GM12865 (cell line): ENCODE measurements at regions not wholly inside any gene's neighbourhood (a gene's known extent, or its start where the extent isn't known, plus 50 kb on each side); places are given as distances from the start of the nearest gene placed in this dataset.

Experiments used
- DNase-seq: peaks from one replicate; pipeline ENCODE4 v3.0.0; 2010; ENCODE audit warnings: low read depth
- H3K4me3 ChIP-seq: 2 replicates; pipeline ENCODE4 v1.5.1; 2011; ENCODE audit warnings: mild to moderate bottlenecking, low read depth, low read length, control low read depth
- CTCF ChIP-seq: IDR thresholded peaks from 2 replicates; pipeline ENCODE4 v1.5.1; 2011; ENCODE audit warnings: low read length, control low read depth, low read depth, inconsistent platforms; ENCODE audit not compliant: insufficient read depth; ENCODE audit errors: missing control alignments

GRCh38 chr12:105928436-105928835, 210.3 kb downstream of the NUAK1 start:
- no peak for DNase-seq
- H3K4me3 ChIP-seq = no peak overlapping the region
- no peak for TF ChIP-seq CTCF

GRCh38 chr12:105929192-105929591, 209.6 kb downstream of the NUAK1 start:
- H3K4me3 ChIP-seq = no peak overlapping the region
- no peak for TF ChIP-seq CTCF
- no peak for DNase-seq

DNA sequence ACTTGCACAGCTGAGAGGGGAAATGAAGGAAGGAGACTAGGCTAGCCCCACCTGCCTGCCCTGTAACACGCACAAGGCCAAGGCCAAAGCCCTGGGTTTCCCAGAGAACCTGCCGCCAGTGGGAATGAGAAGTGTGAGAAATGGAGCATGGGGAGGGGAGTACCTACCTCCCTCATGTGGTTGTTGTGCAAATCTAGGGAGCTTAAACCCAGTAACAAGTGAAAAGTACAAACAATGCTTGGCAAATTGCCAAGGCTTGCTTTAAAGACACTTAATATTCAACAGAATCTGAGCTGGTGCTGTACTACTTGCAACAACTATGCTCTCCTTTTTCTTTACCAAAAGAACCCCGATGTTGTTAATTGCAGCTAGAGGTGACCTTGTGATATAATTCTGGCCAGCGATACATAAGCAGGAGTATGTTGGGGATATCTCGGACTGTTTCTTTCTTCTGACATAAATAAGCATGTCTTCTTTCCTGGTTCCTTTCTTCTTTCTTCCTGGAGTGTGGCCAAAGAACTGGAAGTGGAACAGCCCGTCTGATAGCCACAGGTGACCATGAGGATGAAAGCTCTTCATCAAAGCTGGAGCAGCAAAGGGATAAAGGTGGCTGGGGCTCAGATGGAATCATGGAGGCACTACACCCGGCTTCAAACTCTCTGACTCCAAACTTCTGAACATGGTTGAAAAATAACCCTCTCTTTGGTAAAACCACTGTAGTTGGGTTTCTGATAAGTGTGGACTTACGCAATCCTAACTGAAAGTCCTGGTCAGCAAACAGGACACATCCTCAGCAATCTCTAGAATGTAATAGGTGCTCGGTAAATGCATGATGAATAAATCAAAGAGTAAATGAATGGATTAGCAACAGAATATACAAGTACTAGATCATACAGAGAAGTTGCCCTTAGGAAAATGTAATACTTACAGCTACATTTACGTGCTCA, 207.9 kb downstream of the NUAK1 start:
- no peak for TF ChIP-seq CTCF
- H3K4me3 ChIP-seq = no peak overlapping the region
- no peak for DNase-seq

DNA sequence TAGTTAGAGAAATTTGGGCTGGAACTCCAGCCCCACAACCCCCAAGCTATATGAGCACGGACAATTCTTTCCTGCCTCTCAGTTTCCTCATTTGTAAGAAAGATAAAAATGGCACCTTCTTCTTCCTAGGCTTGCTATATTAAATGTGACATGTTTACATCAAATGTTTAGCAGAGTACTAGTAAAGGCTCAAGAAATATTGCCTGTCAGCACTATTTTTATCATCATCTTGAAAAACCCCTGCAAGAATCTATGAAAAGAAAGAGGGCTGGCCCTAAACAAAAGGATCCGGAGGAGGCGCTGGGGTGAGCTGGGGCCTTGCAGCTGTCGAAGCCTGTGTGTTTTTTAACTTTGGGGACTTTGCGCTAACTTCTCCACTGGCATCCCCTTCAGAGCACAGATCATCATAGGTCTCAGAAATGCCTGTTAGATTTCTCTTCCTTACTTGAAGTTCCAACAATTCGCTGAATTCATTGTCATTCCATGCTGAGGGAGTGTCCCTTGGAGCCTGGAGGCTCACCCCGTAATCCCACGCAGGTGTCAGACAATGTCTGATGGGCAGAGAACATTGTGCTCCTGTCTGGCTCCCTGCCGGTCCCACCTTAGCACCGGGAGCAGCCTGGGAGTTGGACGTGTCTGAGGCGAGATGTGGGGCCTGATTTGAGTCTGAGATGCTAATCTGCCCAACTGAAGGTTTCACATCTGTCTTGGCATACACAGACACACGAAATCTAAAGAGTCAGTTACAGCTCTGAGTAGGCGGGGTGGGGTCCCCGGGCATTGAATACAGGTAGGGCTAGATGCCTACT, 206.8 kb downstream of the NUAK1 start:
- DNase-seq = no peak
- TF ChIP-seq CTCF = no peak
- no peak overlapping the region for H3K4me3 ChIP-seq

- H3K4me3 ChIP-seq = no peak overlapping the region
- no peak for DNase-seq
- no peak for TF ChIP-seq CTCF
Measured at GRCh38 chr12:105933671-105934665, 204.8 kb downstream of the NUAK1 start.

GRCh38 chr12:105935106-105935505, 203.6 kb downstream of the NUAK1 start:
- DNase-seq = no peak
- TF ChIP-seq CTCF = no peak
- no peak overlapping the region for H3K4me3 ChIP-seq
